Left ventricle myocardium inferior (tissue), 1 donor: ENCODE measurements at regions not wholly inside any gene's neighbourhood (a gene's known extent, or its start where the extent isn't known, plus 50 kb on each side); places are given as distances from the start of the nearest gene placed in this dataset.

Source experiments
- DNase-seq: peaks from one replicate; pipeline ENCODE4 v3.0.0-alpha.2; 2020
- H3K27ac ChIP-seq: fragments of 200-600 bp; replicated peaks from 2 replicates; pipeline ENCODE4 v1.8.0; 2021
- H3K27me3 ChIP-seq: fragments of 200-600 bp; 2 replicates; pipeline ENCODE4 v1.8.0; 2021; ENCODE audit warnings: low read depth
- H3K36me3 ChIP-seq: fragments of 200-600 bp; 2 replicates; pipeline ENCODE4 v1.8.0; 2021
- H3K4me1 ChIP-seq: fragments of 200-600 bp; 2 replicates; pipeline ENCODE4 v1.8.0; 2021
- H3K4me3 ChIP-seq: fragments of 200-600 bp; 2 replicates; pipeline ENCODE4 v1.8.0; 2021; ENCODE audit warnings: mild to moderate bottlenecking, moderate library complexity
- H3K9me3 ChIP-seq: fragments of 200-600 bp; replicated peaks from 2 replicates; pipeline ENCODE4 v1.8.0; 2021
- intact Hi-C: fragments of 100-400 bp; cut with micrococcal nuclease; formaldehyde crosslinking; loops from one replicate; pipeline ENCODE4 v1.11.0; 2022
- TF ChIP-seq, protein P1 (sequence below): fragments of 200-600 bp; IDR thresholded peaks from 2 replicates; pipeline ENCODE4 v1.8.0; 2021; ENCODE audit warnings: antibody characterized with exemption, mild to moderate bottlenecking, borderline replicate concordance
- donor health status: DM: no; HTN: yes; CAD: no; lungs with severe emphysema.

GRCh38 chr9:79208791-79209396 lies 362.9 kb upstream of the TLE4 start:
- DNase-seq, result no peak
- Histone ChIP-seq H3K9me3 (no peaks in the 10 kb centered on the region), H3K27ac (no peak overlapping the region), H3K4me3 (no peak overlapping the region), H3K36me3 (no peaks in the 10 kb centered on the region), H3K4me1 (no peaks in the 10 kb centered on the region), H3K27me3 (no peaks in the 10 kb centered on the region)
- intact Hi-C loops, result no loop called here
- TF ChIP-seq, protein P1, sequence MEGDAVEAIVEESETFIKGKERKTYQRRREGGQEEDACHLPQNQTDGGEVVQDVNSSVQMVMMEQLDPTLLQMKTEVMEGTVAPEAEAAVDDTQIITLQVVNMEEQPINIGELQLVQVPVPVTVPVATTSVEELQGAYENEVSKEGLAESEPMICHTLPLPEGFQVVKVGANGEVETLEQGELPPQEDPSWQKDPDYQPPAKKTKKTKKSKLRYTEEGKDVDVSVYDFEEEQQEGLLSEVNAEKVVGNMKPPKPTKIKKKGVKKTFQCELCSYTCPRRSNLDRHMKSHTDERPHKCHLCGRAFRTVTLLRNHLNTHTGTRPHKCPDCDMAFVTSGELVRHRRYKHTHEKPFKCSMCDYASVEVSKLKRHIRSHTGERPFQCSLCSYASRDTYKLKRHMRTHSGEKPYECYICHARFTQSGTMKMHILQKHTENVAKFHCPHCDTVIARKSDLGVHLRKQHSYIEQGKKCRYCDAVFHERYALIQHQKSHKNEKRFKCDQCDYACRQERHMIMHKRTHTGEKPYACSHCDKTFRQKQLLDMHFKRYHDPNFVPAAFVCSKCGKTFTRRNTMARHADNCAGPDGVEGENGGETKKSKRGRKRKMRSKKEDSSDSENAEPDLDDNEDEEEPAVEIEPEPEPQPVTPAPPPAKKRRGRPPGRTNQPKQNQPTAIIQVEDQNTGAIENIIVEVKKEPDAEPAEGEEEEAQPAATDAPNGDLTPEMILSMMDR, result no peak

GRCh38 chr9:79210541-79211243 lies 361.1 kb upstream of the TLE4 start:
- TF ChIP-seq, protein P1, result no peak
- no peaks in the 10 kb centered on the region for H3K4me1 ChIP-seq
- no peaks in the 10 kb centered on the region for H3K9me3 ChIP-seq
- no peak overlapping the region for H3K4me3 ChIP-seq
- no peak for DNase-seq
- H3K27me3 ChIP-seq, result no peaks in the 10 kb centered on the region
- intact Hi-C loops, result no loop called here
- no peak overlapping the region for H3K27ac ChIP-seq
- H3K36me3 ChIP-seq, result no peaks in the 10 kb centered on the region

DNA sequence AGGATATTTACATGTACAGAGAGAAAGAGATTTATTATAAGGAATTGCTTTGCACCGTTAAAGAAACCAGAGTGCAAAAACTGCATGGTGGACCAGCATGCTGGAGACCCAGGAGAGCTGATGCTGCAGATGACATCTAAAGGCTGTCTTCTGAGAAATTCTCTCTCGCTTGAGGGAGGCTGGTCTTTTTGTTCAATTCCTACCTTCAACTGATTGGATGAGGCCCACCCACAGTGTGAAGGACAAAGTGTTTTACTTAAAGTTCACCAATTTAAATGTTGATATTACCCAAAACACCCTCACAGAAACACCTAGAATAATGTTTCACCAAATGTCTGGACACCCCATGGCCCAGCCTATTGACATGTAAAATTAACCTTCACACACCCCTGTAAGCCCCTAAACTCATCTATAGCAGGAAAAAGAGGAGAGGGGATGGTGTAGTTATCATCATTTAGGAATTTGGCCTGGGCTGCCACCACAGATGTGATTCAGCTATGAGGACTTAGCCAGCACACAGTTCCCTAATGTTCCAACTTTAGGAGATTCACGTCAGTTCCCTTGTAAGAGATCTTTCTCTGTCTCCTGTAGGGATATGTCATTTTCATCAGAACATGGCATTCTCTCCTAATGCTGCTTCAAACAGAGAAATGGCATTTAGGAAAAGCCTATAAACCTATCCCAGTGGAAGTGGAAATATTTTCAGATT lies 358.2 kb upstream of the TLE4 start:
- no peak for DNase-seq
- no peak overlapping the region for H3K4me3 ChIP-seq
- intact Hi-C loops, result no loop called here
- no peaks in the 10 kb centered on the region for H3K9me3 ChIP-seq
- TF ChIP-seq, protein P1, result no peak
- H3K27me3 ChIP-seq, result no peaks in the 10 kb centered on the region
- H3K4me1 ChIP-seq, result no peaks in the 10 kb centered on the region
- no peak overlapping the region for H3K27ac ChIP-seq
- no peaks in the 10 kb centered on the region for H3K36me3 ChIP-seq

GRCh38 chr9:79215821-79216220 lies 355.9 kb upstream of the TLE4 start:
- no peak overlapping the region for H3K4me3 ChIP-seq
- TF ChIP-seq, protein P1, result no peak
- H3K36me3 ChIP-seq, result no peaks in the 10 kb centered on the region
- DNase-seq, result no peak
- no peaks in the 10 kb centered on the region for H3K9me3 ChIP-seq
- H3K4me1 ChIP-seq, result no peaks in the 10 kb centered on the region
- no peaks in the 10 kb centered on the region for H3K27me3 ChIP-seq
- intact Hi-C loops, result no loop called here
- no peak overlapping the region for H3K27ac ChIP-seq

DNA sequence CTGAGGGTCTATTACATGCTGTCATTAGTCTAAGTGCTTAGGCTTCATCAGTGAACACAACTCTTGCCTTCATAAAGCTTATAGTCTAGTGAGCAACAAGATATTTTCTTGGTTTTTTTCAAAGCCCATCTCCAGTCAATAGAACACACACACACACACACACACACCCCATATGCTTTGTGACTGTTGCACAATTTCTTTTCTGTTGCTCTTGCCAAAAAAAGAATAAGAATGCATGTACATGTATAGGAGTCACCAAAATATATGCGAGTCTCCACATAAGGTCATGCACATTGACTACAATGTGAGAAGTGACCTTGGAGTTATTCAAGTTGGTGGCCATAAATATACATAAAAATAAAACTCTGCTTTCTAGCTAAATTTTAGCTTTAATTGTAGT lies 351.5 kb upstream of the TLE4 start:
- H3K27me3 ChIP-seq, result no peaks in the 10 kb centered on the region
- intact Hi-C loops, result no loop called here
- DNase-seq, result no peak
- H3K27ac ChIP-seq, result no peak overlapping the region
- peaks cover 3% of the 10 kb centered on the region for H3K9me3 ChIP-seq
- no peaks in the 10 kb centered on the region for H3K4me1 ChIP-seq
- TF ChIP-seq, protein P1, result no peak
- H3K36me3 ChIP-seq, result no peaks in the 10 kb centered on the region
- H3K4me3 ChIP-seq, result no peak overlapping the region
